ENCODE measurements at regions not wholly inside any gene's neighbourhood (a gene's known extent, or its start where the extent isn't known, plus 50 kb on each side); places are given as distances from the start of the nearest gene placed in this dataset.

GRCh38 chr4:184335520-184335919 is 117.8 kb upstream of the ENPP6 start:
- TF ChIP-seq, protein P1, sequence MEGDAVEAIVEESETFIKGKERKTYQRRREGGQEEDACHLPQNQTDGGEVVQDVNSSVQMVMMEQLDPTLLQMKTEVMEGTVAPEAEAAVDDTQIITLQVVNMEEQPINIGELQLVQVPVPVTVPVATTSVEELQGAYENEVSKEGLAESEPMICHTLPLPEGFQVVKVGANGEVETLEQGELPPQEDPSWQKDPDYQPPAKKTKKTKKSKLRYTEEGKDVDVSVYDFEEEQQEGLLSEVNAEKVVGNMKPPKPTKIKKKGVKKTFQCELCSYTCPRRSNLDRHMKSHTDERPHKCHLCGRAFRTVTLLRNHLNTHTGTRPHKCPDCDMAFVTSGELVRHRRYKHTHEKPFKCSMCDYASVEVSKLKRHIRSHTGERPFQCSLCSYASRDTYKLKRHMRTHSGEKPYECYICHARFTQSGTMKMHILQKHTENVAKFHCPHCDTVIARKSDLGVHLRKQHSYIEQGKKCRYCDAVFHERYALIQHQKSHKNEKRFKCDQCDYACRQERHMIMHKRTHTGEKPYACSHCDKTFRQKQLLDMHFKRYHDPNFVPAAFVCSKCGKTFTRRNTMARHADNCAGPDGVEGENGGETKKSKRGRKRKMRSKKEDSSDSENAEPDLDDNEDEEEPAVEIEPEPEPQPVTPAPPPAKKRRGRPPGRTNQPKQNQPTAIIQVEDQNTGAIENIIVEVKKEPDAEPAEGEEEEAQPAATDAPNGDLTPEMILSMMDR (IDR thresholded peaks at IDR 0.05; ENCODE audit: low read depth, low read length): no peak
- no peak for TF ChIP-seq EZH2phosphoT487 (IDR thresholded peaks at IDR 0.05; ENCODE audit: low read depth)
